ENCODE measurements at regions not wholly inside any gene's neighbourhood (a gene's known extent, or its start where the extent isn't known, plus 50 kb on each side); places are given as distances from the start of the nearest gene placed in this dataset.
A peak's percentile ranks its signal among the peaks of the same experiment; 100 is the strongest.

- Histone ChIP-seq H3K4me3 (ENCODE audit: control insufficient read depth in 2 of 3, extremely low read depth in 1 of 3, insufficient read depth in 2 of 3, low read depth in 1 of 3, low read length in 3 of 3) (no peak overlapping the region), H3K4me2 (ENCODE audit: control insufficient read depth, extremely low read depth, insufficient read depth, low read depth, low read length) (no peak overlapping the region), H3K27me3 (ENCODE audit: control insufficient read depth, extremely low read depth, insufficient read depth, low read length) (no peaks in the 10 kb centered on the region), H3K9me1 (ENCODE audit: control insufficient read depth, extremely low read depth, insufficient read depth, low read length) (no peaks in the 10 kb centered on the region), H3K9me3 (ENCODE audit: control insufficient read depth, low read depth, low read length) (no peaks in the 10 kb centered on the region), H3K79me2 (ENCODE audit: control insufficient read depth, insufficient read depth, low read length) (no peaks in the 10 kb centered on the region), H3K4me1 (ENCODE audit: control insufficient read depth, extremely low read depth, insufficient read depth, low read length) (no peaks in the 10 kb centered on the region), H3K36me3 (ENCODE audit: control insufficient read depth in 2 of 2, extremely low read depth in 1 of 2, insufficient read depth in 2 of 2, low read length in 2 of 2) (no peaks in the 10 kb centered on the region), H2AFZ (ENCODE audit: control insufficient read depth, low read length) (no peak overlapping the region), H4K20me1 (ENCODE audit: control insufficient read depth, extremely low read depth, insufficient read depth, low read length) (no peaks in the 10 kb centered on the region), H3K9ac (ENCODE audit: control insufficient read depth, extremely low read depth, insufficient read depth, low read length) (no peak overlapping the region), H3K27ac (ENCODE audit: control insufficient read depth, insufficient read depth, low read length) (no peak overlapping the region)
- TF ChIP-seq EZH2 (IDR thresholded peaks at IDR 0.05; ENCODE audit: low read length), result no peak
- TF ChIP-seq, protein P1, sequence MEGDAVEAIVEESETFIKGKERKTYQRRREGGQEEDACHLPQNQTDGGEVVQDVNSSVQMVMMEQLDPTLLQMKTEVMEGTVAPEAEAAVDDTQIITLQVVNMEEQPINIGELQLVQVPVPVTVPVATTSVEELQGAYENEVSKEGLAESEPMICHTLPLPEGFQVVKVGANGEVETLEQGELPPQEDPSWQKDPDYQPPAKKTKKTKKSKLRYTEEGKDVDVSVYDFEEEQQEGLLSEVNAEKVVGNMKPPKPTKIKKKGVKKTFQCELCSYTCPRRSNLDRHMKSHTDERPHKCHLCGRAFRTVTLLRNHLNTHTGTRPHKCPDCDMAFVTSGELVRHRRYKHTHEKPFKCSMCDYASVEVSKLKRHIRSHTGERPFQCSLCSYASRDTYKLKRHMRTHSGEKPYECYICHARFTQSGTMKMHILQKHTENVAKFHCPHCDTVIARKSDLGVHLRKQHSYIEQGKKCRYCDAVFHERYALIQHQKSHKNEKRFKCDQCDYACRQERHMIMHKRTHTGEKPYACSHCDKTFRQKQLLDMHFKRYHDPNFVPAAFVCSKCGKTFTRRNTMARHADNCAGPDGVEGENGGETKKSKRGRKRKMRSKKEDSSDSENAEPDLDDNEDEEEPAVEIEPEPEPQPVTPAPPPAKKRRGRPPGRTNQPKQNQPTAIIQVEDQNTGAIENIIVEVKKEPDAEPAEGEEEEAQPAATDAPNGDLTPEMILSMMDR (optimal IDR thresholded peaks at IDR 0.05 in 1 of 3, IDR thresholded peaks at IDR 0.05 in 1 of 3, conservative IDR thresholded peaks at IDR 0.05 in 1 of 3; ENCODE audit: extremely low read depth in 1 of 3, insufficient read depth in 2 of 3, low read length in 3 of 3), result no peak
- dilution Hi-C loops (cut with MboI; ENCODE audit: extremely low pct_ligation_motif_present, low sequenced_read_pairs), result no loop called here
- DNase-seq (ENCODE audit: low read depth, low spot score) (no peak), FAIRE-seq (no peak)
Measured at GRCh38 chr6:164414695-164415094, 894.7 kb downstream of the C6orf118 start.

DNA sequence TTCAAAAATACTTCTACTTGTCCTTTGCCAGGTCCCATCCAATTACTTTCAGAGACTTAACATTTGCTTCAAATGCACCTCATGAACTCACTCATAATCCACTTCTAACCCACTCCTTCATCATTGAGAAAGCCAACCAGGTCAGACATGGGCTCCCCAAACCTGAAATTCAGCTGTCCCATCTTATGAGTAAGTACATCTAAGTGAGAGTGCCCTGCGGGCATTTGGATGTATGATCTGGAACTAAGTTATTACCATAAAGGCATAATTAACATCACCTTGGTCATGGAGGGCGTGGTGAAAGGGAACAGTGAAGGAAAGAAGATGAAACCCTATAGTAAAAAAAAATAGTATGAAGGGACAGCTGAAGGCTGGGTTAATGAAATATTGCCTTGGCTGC, 896.8 kb downstream of the C6orf118 start:
- H3K4me3 ChIP-seq (ENCODE audit: control insufficient read depth in 2 of 3, extremely low read depth in 1 of 3, insufficient read depth in 2 of 3, low read depth in 1 of 3, low read length in 3 of 3), result no peak overlapping the region
- no peak overlapping the region for H3K4me2 ChIP-seq (ENCODE audit: control insufficient read depth, extremely low read depth, insufficient read depth, low read depth, low read length)
- H3K9me3 ChIP-seq (ENCODE audit: control insufficient read depth, low read depth, low read length), result no peaks in the 10 kb centered on the region
- H3K9me1 ChIP-seq (ENCODE audit: control insufficient read depth, extremely low read depth, insufficient read depth, low read length), result no peaks in the 10 kb centered on the region
- TF ChIP-seq EZH2 (IDR thresholded peaks at IDR 0.05; ENCODE audit: low read length), result no peak
- dilution Hi-C loops (cut with MboI; ENCODE audit: extremely low pct_ligation_motif_present, low sequenced_read_pairs), result no loop called here
- no peaks in the 10 kb centered on the region for H3K27me3 ChIP-seq (ENCODE audit: control insufficient read depth, extremely low read depth, insufficient read depth, low read length)
- no peak overlapping the region for H3K27ac ChIP-seq (ENCODE audit: control insufficient read depth, insufficient read depth, low read length)
- DNase-seq (ENCODE audit: low read depth, low spot score), result peak; percentile 17
- no peak for FAIRE-seq
- H2AFZ ChIP-seq (ENCODE audit: control insufficient read depth, low read length), result no peak overlapping the region
- no peak overlapping the region for H3K9ac ChIP-seq (ENCODE audit: control insufficient read depth, extremely low read depth, insufficient read depth, low read length)
- H3K36me3 ChIP-seq (ENCODE audit: control insufficient read depth in 2 of 2, extremely low read depth in 1 of 2, insufficient read depth in 2 of 2, low read length in 2 of 2), result no peaks in the 10 kb centered on the region
- H4K20me1 ChIP-seq (ENCODE audit: control insufficient read depth, extremely low read depth, insufficient read depth, low read length), result no peaks in the 10 kb centered on the region
- no peaks in the 10 kb centered on the region for H3K79me2 ChIP-seq (ENCODE audit: control insufficient read depth, insufficient read depth, low read length)
- peaks cover 7% of the 10 kb centered on the region for H3K4me1 ChIP-seq (ENCODE audit: control insufficient read depth, extremely low read depth, insufficient read depth, low read length)

- dilution Hi-C loops (cut with MboI; ENCODE audit: extremely low pct_ligation_motif_present, low sequenced_read_pairs), result no loop called here
- Histone ChIP-seq H4K20me1 (ENCODE audit: control insufficient read depth, extremely low read depth, insufficient read depth, low read length) (no peaks in the 10 kb centered on the region), H3K4me2 (ENCODE audit: control insufficient read depth, extremely low read depth, insufficient read depth, low read depth, low read length) (no peak overlapping the region), H2AFZ (ENCODE audit: control insufficient read depth, low read length) (no peak overlapping the region), H3K9me1 (ENCODE audit: control insufficient read depth, extremely low read depth, insufficient read depth, low read length) (no peaks in the 10 kb centered on the region), H3K9me3 (ENCODE audit: control insufficient read depth, low read depth, low read length) (no peaks in the 10 kb centered on the region), H3K4me3 (ENCODE audit: control insufficient read depth in 2 of 3, extremely low read depth in 1 of 3, insufficient read depth in 2 of 3, low read depth in 1 of 3, low read length in 3 of 3) (no peak overlapping the region), H3K36me3 (ENCODE audit: control insufficient read depth in 2 of 2, extremely low read depth in 1 of 2, insufficient read depth in 2 of 2, low read length in 2 of 2) (no peaks in the 10 kb centered on the region), H3K79me2 (ENCODE audit: control insufficient read depth, insufficient read depth, low read length) (no peaks in the 10 kb centered on the region), H3K27ac (ENCODE audit: control insufficient read depth, insufficient read depth, low read length) (no peak overlapping the region), H3K27me3 (ENCODE audit: control insufficient read depth, extremely low read depth, insufficient read depth, low read length) (no peaks in the 10 kb centered on the region), H3K4me1 (ENCODE audit: control insufficient read depth, extremely low read depth, insufficient read depth, low read length) (peaks cover 7% of the 10 kb centered on the region), H3K9ac (ENCODE audit: control insufficient read depth, extremely low read depth, insufficient read depth, low read length) (no peak overlapping the region)
- TF ChIP-seq, protein P1 (optimal IDR thresholded peaks at IDR 0.05 in 1 of 3, IDR thresholded peaks at IDR 0.05 in 1 of 3, conservative IDR thresholded peaks at IDR 0.05 in 1 of 3; ENCODE audit: extremely low read depth in 1 of 3, insufficient read depth in 2 of 3, low read length in 3 of 3), result no peak
- no peak for TF ChIP-seq EZH2 (IDR thresholded peaks at IDR 0.05; ENCODE audit: low read length)
- FAIRE-seq (no peak), DNase-seq (ENCODE audit: low read depth, low spot score) (no peak)
Measured at GRCh38 chr6:164410017-164410416, 899.4 kb downstream of the C6orf118 start.

Measured in keratinocyte (primary cell).